PC-9 (cell line): ENCODE measurements at regions not wholly inside any gene's neighbourhood (a gene's known extent, or its start where the extent isn't known, plus 50 kb on each side); places are given as distances from the start of the nearest gene placed in this dataset.

ENCODE experiments used
- BruUV-seq: library from RNA; stranded (reverse); fragments of 400-500 nt; replicated peaks from 2 replicates; lab custom pipeline; 2021; lab: Mats Ljungman, UMichigan
- CTCF ChIA-PET: fragments of 300-600 bp; sonication (Branson Sonifier 250); formaldehyde crosslinking; loops from one replicate; lab custom pipeline; 2022; ENCODE audit warnings: antibody characterized with exemption; lab: Charles Lee
- POLR2A ChIA-PET: fragments of 300-600 bp; sonication (Branson Sonifier 250); formaldehyde crosslinking; loops from one replicate; lab custom pipeline; 2022; ENCODE audit warnings: antibody characterized with exemption; ENCODE audit not compliant: unreplicated experiment; lab: Charles Lee
- DNase-seq, 2 experiments: peaks; one replicate each; pipeline versions ENCODE4 v3.0.0 to v3.0.0-alpha.2; 2015 to 2022; ENCODE audit warnings: mixed read lengths in 1 of 2
- H2AFZ ChIP-seq: fragments of 200-600 bp; sonication (generic); 2 replicates; pipeline ENCODE4 v1.8.1; 2017; ENCODE audit warnings: antibody characterized with exemption
- H3F3A ChIP-seq: fragments of 200-600 bp; sonication (generic); 2 replicates; pipeline ENCODE4 v1.8.1; 2017; ENCODE audit warnings: antibody characterized with exemption, mild to moderate bottlenecking, low read depth; ENCODE audit not compliant: insufficient read depth
- H3K27ac ChIP-seq: fragments of 200-600 bp; sonication (generic); 2 replicates; pipeline ENCODE4 v1.6.1; 2016; ENCODE audit warnings: mixed run types
- H3K27me3 ChIP-seq: fragments of 200-600 bp; sonication (generic); 2 replicates; pipeline ENCODE4 v1.6.1; 2016; ENCODE audit warnings: low read depth, mixed run types; ENCODE audit not compliant: insufficient read depth
- H3K36me3 ChIP-seq: fragments of 200-600 bp; sonication (generic); 2 replicates; pipeline ENCODE4 v1.6.1; 2016; ENCODE audit warnings: low read depth, mixed run types
- H3K4me1 ChIP-seq: fragments of 200-600 bp; sonication (generic); replicated peaks from 2 replicates; pipeline ENCODE4 v1.6.1; 2016; ENCODE audit warnings: mixed run types; ENCODE audit not compliant: insufficient read depth
- H3K4me2 ChIP-seq: fragments of 200-600 bp; sonication (generic); 2 replicates; pipeline ENCODE4 v1.6.1; 2017; ENCODE audit warnings: mixed run types
- H3K4me3 ChIP-seq: fragments of 200-600 bp; sonication (generic); 2 replicates; pipeline ENCODE4 v1.6.1; 2016; ENCODE audit warnings: mixed run types
- H3K79me2 ChIP-seq: fragments of 200-600 bp; sonication (generic); 2 replicates; pipeline ENCODE4 v1.6.1; 2017; ENCODE audit warnings: low read depth, mixed run types
- H3K9me2 ChIP-seq: fragments of 200-600 bp; sonication (generic); 2 replicates; pipeline ENCODE4 v1.8.1; 2017; ENCODE audit warnings: mild to moderate bottlenecking; ENCODE audit not compliant: insufficient read depth
- H3K9me3 ChIP-seq: fragments of 200-600 bp; sonication (generic); 2 replicates; pipeline ENCODE4 v1.8.1; 2016; ENCODE audit warnings: low read depth; ENCODE audit not compliant: insufficient read depth
- H4K20me1 ChIP-seq: fragments of 200-600 bp; sonication (generic); 2 replicates; pipeline ENCODE4 v1.8.1; 2017; ENCODE audit not compliant: insufficient read depth
- CTCF ChIP-seq: fragments of 200-600 bp; sonication (generic); conservative IDR thresholded peaks from 2 replicates; pipeline ENCODE4 v1.6.1; 2017; ENCODE audit warnings: mixed run types, antibody characterized with exemption, mild to moderate bottlenecking, moderate library complexity
- EZH2 ChIP-seq: fragments of 200-600 bp; sonication (generic); IDR thresholded peaks from 2 replicates; pipeline ENCODE4 v1.8.0; 2017; ENCODE audit warnings: antibody characterized with exemption, low read depth
- intact Hi-C: fragments of 100-400 bp; cut with micrococcal nuclease; formaldehyde crosslinking; loops from one replicate; pipeline ENCODE4 v1.10.0; 2022; ENCODE audit not compliant: unreplicated experiment

- POLR2A ChIA-PET: no interaction called here
- Histone ChIP-seq H3K9me2 (no peaks in the 10 kb centered on the region), H3K27ac (no peak overlapping the region), H3K27me3 (no peaks in the 10 kb centered on the region), H3K9me3 (no peaks in the 10 kb centered on the region), H3K4me3 (no peak overlapping the region), H4K20me1 (no peaks in the 10 kb centered on the region), H3K79me2 (no peaks in the 10 kb centered on the region), H3K36me3 (no peaks in the 10 kb centered on the region), H3K4me2 (no peak overlapping the region), H3K4me1 (no peaks in the 10 kb centered on the region), H2AFZ (no peak overlapping the region), H3F3A (no peaks in the 10 kb centered on the region)
- BruUV-seq: no TSS peak
- CTCF ChIA-PET: no interaction called here
- TF ChIP-seq CTCF: no peak
- TF ChIP-seq EZH2: no peak
- DNase-seq: no peak
- intact Hi-C loops: no loop called here
These were observed 543.3 kb downstream of the SQOR start for GRCh38 chr15:46178138-46178537.

GRCh38 chr15:46207341-46207740 lies 572.5 kb downstream of the SQOR start:
- Histone ChIP-seq H4K20me1 (no peaks in the 10 kb centered on the region), H3K27ac (no peak overlapping the region), H3K79me2 (no peaks in the 10 kb centered on the region), H3F3A (no peaks in the 10 kb centered on the region), H3K4me2 (no peak overlapping the region), H3K4me3 (no peak overlapping the region), H3K9me2 (no peaks in the 10 kb centered on the region), H3K9me3 (no peaks in the 10 kb centered on the region), H2AFZ (no peak overlapping the region), H3K36me3 (no peaks in the 10 kb centered on the region), H3K27me3 (no peaks in the 10 kb centered on the region), H3K4me1 (no peaks in the 10 kb centered on the region)
- intact Hi-C loops: no loop called here
- ChIA-PET CTCF (no interaction called here), POLR2A (no interaction called here)
- DNase-seq: no peak
- no TSS peak for BruUV-seq
- TF ChIP-seq EZH2 (no peak), CTCF (no peak)

- no TSS peak for BruUV-seq
- no peaks in the 10 kb centered on the region for H3K36me3 ChIP-seq
- no peak for DNase-seq
These were observed 578.7 kb downstream of the SQOR start for GRCh38 chr15:46213551-46213950.

More at GRCh38 chr15:46213551-46213950, 578.7 kb downstream of the SQOR start:
- no peak overlapping the region for H3K4me2 ChIP-seq
- no peak for TF ChIP-seq EZH2
- no peak for TF ChIP-seq CTCF
- H3F3A ChIP-seq: no peaks in the 10 kb centered on the region
- no peak overlapping the region for H3K27ac ChIP-seq
- H2AFZ ChIP-seq: no peak overlapping the region
- no peaks in the 10 kb centered on the region for H4K20me1 ChIP-seq
- POLR2A ChIA-PET: no interaction called here
- intact Hi-C loops: no loop called here
- no peaks in the 10 kb centered on the region for H3K9me2 ChIP-seq
- no peak overlapping the region for H3K4me3 ChIP-seq
- H3K27me3 ChIP-seq: no peaks in the 10 kb centered on the region
- CTCF ChIA-PET: no interaction called here
- no peaks in the 10 kb centered on the region for H3K9me3 ChIP-seq
- no peaks in the 10 kb centered on the region for H3K79me2 ChIP-seq
- H3K4me1 ChIP-seq: no peaks in the 10 kb centered on the region
